CD4-positive, alpha-beta T cell (primary cell): ENCODE measurements at regions not wholly inside any gene's neighbourhood (a gene's known extent, or its start where the extent isn't known, plus 50 kb on each side); places are given as distances from the start of the nearest gene placed in this dataset.

ENCODE experiments used
- ATAC-seq: fragments of 200-7000 bp; cut with Tn5 transposase; one replicate; pipeline ENCODE4 v1.10.0; 2022; ENCODE audit warnings: mild to moderate bottlenecking; ENCODE audit not compliant: poor library complexity
- CTCF ChIA-PET: fragments of 350-600 bp; sonication (Branson Sonifier 250); formaldehyde crosslinking; loops from one replicate; lab custom pipeline; 2021; ENCODE audit warnings: antibody characterized with exemption, inconsistent platforms; lab: Charles Lee
- POLR2A ChIA-PET: fragments of 350-600 bp; sonication (Branson Sonifier 250); formaldehyde crosslinking; loops from one replicate; lab custom pipeline; 2021; ENCODE audit warnings: antibody characterized with exemption, inconsistent platforms; lab: Charles Lee
- DNase-seq, 14 experiments: peaks; one replicate each; pipeline ENCODE4 v3.0.0-alpha.2; 2013 to 2020; ENCODE audit warnings: mixed read lengths in 2 of 14
- H3K27ac ChIP-seq, 2 donors: one replicate each; pipeline versions ENCODE4 v1.5.1 to v1.7.0; 2013; ENCODE audit warnings: low read length in 2 of 2, low read depth in 1 of 2, mild to moderate bottlenecking in 1 of 2
- H3K27me3 ChIP-seq, 2 experiments: 1 replicate in 1 of 2; 2 replicates in 1 of 2; pipeline versions ENCODE4 v1.6.1 to v1.7.0; 2013; ENCODE audit warnings: low read length in 2 of 2, control low read depth in 1 of 2, mild to moderate bottlenecking in 1 of 2, moderate library complexity in 1 of 2; ENCODE audit not compliant: insufficient read depth in 2 of 2, control insufficient read depth in 1 of 2
- H3K36me3 ChIP-seq: one replicate; pipeline ENCODE4 v1.6.1; 2013; ENCODE audit warnings: low read length, control low read depth; ENCODE audit not compliant: insufficient read depth
- H3K4me1 ChIP-seq: one replicate; pipeline ENCODE4 v1.6.1; 2013; ENCODE audit warnings: low read length, control low read depth; ENCODE audit not compliant: insufficient read depth
- H3K4me3 ChIP-seq: one replicate; pipeline ENCODE4 v1.5.1; 2013; ENCODE audit warnings: mild to moderate bottlenecking, low read length, moderate library complexity
- H3K9me3 ChIP-seq, 2 experiments: 1 replicate in 1 of 2; 2 replicates in 1 of 2; pipeline versions ENCODE4 v1.6.1 to v1.7.0; 2013; ENCODE audit warnings: low read length in 2 of 2, mild to moderate bottlenecking in 2 of 2, control low read depth in 1 of 2, moderate library complexity in 1 of 2; ENCODE audit not compliant: control insufficient read depth in 1 of 2, insufficient read depth in 1 of 2
- H3K27ac Mint-ChIP-seq: one replicate; pipeline ENCODE4 v1.8.0; 2020; ENCODE audit warnings: mixed read lengths
- H3K27me3 Mint-ChIP-seq: one replicate; pipeline ENCODE4 v1.8.0; 2021; ENCODE audit warnings: mixed read lengths
- H3K36me3 Mint-ChIP-seq: one replicate; pipeline ENCODE4 v1.8.0; 2021; ENCODE audit warnings: low read depth, mixed read lengths
- H3K4me1 Mint-ChIP-seq: one replicate; pipeline ENCODE4 v1.8.0; 2021; ENCODE audit warnings: low read depth, mixed read lengths
- H3K4me3 Mint-ChIP-seq: one replicate; pipeline ENCODE4 v1.8.0; 2020; ENCODE audit warnings: mild to moderate bottlenecking, mixed read lengths
- H3K9me3 Mint-ChIP-seq: one replicate; pipeline ENCODE4 v1.8.0; 2020; ENCODE audit warnings: mixed read lengths
- intact Hi-C, 2 experiments: fragments of 100-400 bp; cut with DNase I in 1 of 2; cut with micrococcal nuclease in 1 of 2; formaldehyde crosslinking; loops; one replicate each; pipeline versions ENCODE4 v1.15.1 to v1.9.0; 2023 to 2025; cut with DNase I, micrococcal nuclease
- TF ChIP-seq, protein P1 (sequence below): fragments of 200-600 bp; IDR thresholded peaks from one replicate; pipeline ENCODE4 v1.8.0; 2022; ENCODE audit warnings: antibody characterized with exemption, mild to moderate bottlenecking

GRCh38 chr3:72246685-72247084, 461.7 kb upstream of the PROK2 start:
- Histone ChIP-seq H3K36me3 (no peaks in the 10 kb centered on the region), H3K27ac (no peak overlapping the region), H3K4me1 (no peaks in the 10 kb centered on the region), H3K9me3 (no peaks in the 10 kb centered on the region), H3K27me3 (no peaks in the 10 kb centered on the region), H3K4me3 (no peak overlapping the region)
- TF ChIP-seq, protein P1, sequence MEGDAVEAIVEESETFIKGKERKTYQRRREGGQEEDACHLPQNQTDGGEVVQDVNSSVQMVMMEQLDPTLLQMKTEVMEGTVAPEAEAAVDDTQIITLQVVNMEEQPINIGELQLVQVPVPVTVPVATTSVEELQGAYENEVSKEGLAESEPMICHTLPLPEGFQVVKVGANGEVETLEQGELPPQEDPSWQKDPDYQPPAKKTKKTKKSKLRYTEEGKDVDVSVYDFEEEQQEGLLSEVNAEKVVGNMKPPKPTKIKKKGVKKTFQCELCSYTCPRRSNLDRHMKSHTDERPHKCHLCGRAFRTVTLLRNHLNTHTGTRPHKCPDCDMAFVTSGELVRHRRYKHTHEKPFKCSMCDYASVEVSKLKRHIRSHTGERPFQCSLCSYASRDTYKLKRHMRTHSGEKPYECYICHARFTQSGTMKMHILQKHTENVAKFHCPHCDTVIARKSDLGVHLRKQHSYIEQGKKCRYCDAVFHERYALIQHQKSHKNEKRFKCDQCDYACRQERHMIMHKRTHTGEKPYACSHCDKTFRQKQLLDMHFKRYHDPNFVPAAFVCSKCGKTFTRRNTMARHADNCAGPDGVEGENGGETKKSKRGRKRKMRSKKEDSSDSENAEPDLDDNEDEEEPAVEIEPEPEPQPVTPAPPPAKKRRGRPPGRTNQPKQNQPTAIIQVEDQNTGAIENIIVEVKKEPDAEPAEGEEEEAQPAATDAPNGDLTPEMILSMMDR, result no peak
- Mint-ChIP-seq H3K27me3 (no peaks in the 10 kb centered on the region), H3K9me3 (no peaks in the 10 kb centered on the region), H3K4me3 (no peak overlapping the region), H3K4me1 (peaks cover 1% of the 10 kb centered on the region), H3K27ac (no peak overlapping the region), H3K36me3 (no peaks in the 10 kb centered on the region)
- DNase-seq (no peak), ATAC-seq (no peak)
- ChIA-PET CTCF (no interaction called here), POLR2A (no interaction called here)
- intact Hi-C loops, result no loop called here

GRCh38 chr3:72245183-72245811, 460.3 kb upstream of the PROK2 start:
- ATAC-seq, result no peak
- no peaks in the 10 kb centered on the region for H3K27me3 Mint-ChIP-seq
- DNase-seq, result no peak
- H3K4me1 Mint-ChIP-seq, result peaks cover 6% of the 10 kb centered on the region
- H3K36me3 Mint-ChIP-seq, result no peaks in the 10 kb centered on the region
- intact Hi-C loops, result no loop called here
- Histone ChIP-seq H3K4me1 (no peaks in the 10 kb centered on the region), H3K27me3 (no peaks in the 10 kb centered on the region), H3K9me3 (no peaks in the 10 kb centered on the region), H3K36me3 (no peaks in the 10 kb centered on the region), H3K27ac (no peak overlapping the region), H3K4me3 (no peak overlapping the region)
- H3K4me3 Mint-ChIP-seq, result no peak overlapping the region
- no peaks in the 10 kb centered on the region for H3K9me3 Mint-ChIP-seq
- H3K27ac Mint-ChIP-seq, result no peak overlapping the region
- CTCF ChIA-PET, result no interaction called here
- TF ChIP-seq, protein P1, result no peak
- POLR2A ChIA-PET, result interaction anchor here (0.7 kb wide), 1 partner anchor 65 kb away, joined by 3 read pairs; no protein-coding TSS in a partner anchor

DNA sequence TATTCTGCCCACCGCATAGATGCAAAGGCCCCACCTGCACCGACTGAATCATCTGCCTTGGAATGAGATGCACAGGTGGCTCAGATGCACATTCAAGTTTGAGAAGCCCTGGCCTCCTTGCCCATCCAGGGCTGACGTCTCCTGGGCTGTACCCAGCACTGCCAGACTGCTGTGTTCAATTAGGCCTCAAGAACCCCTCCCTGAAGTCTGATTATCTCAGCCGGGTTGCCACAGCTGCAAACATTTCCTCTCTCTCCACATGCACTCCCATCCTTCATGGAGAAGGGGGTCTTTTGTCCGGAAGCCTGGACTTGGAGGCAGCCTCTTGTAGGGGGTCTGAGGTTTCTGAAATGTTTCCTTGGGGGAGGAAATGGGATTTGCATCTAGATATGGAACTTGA, 459.4 kb upstream of the PROK2 start:
- no peak overlapping the region for H3K4me3 Mint-ChIP-seq
- H3K27ac ChIP-seq, result no peak overlapping the region
- H3K4me3 ChIP-seq, result no peak overlapping the region
- no peaks in the 10 kb centered on the region for H3K4me1 ChIP-seq
- H3K36me3 ChIP-seq, result no peaks in the 10 kb centered on the region
- POLR2A ChIA-PET, result no interaction called here
- CTCF ChIA-PET, result no interaction called here
- H3K36me3 Mint-ChIP-seq, result no peaks in the 10 kb centered on the region
- H3K27me3 Mint-ChIP-seq, result no peaks in the 10 kb centered on the region
- intact Hi-C loops, result no loop called here
- peaks cover 6% of the 10 kb centered on the region for H3K4me1 Mint-ChIP-seq
- no peak overlapping the region for H3K27ac Mint-ChIP-seq
- H3K9me3 Mint-ChIP-seq, result no peaks in the 10 kb centered on the region
- no peaks in the 10 kb centered on the region for H3K9me3 ChIP-seq
- TF ChIP-seq, protein P1, result no peak
- H3K27me3 ChIP-seq, result no peaks in the 10 kb centered on the region
- ATAC-seq (no peak), DNase-seq (no peak)
